Glutamatergic neuron (in vitro differentiated cells): ENCODE measurements at regions not wholly inside any gene's neighbourhood (a gene's known extent, or its start where the extent isn't known, plus 50 kb on each side); places are given as distances from the start of the nearest gene placed in this dataset.

Experiments used
- DNase-seq: peaks from one replicate; pipeline ENCODE4 v3.0.0; 2022
- H3K27ac Mint-ChIP-seq: one replicate; pipeline ENCODE4 v1.8.0; 2020; ENCODE audit warnings: mild to moderate bottlenecking, mixed read lengths, inconsistent platforms; ENCODE audit not compliant: unreplicated experiment
- H3K27me3 Mint-ChIP-seq: one replicate; pipeline ENCODE4 v1.8.0; 2020; ENCODE audit warnings: mild to moderate bottlenecking, moderate library complexity, mixed read lengths, inconsistent platforms; ENCODE audit not compliant: unreplicated experiment
- H3K36me3 Mint-ChIP-seq: one replicate; pipeline ENCODE4 v1.8.0; 2020; ENCODE audit warnings: mild to moderate bottlenecking, mixed read lengths, inconsistent platforms; ENCODE audit not compliant: unreplicated experiment
- H3K4me1 Mint-ChIP-seq: one replicate; pipeline ENCODE4 v1.8.0; 2020; ENCODE audit warnings: mild to moderate bottlenecking, low read depth, mixed read lengths, inconsistent platforms; ENCODE audit not compliant: unreplicated experiment
- H3K4me3 Mint-ChIP-seq: one replicate; pipeline ENCODE4 v1.8.0; 2020; ENCODE audit warnings: mild to moderate bottlenecking, mixed read lengths, inconsistent platforms; ENCODE audit not compliant: unreplicated experiment
- H3K9me3 Mint-ChIP-seq: one replicate; pipeline ENCODE4 v1.8.0; 2020; ENCODE audit warnings: mild to moderate bottlenecking, moderate library complexity, mixed read lengths, inconsistent platforms; ENCODE audit not compliant: unreplicated experiment
- TF ChIP-seq, protein P1 (sequence below): fragments of 200-600 bp; sonication (generic); IDR thresholded peaks from one replicate; pipeline ENCODE4 v1.5.0; 2021; ENCODE audit not compliant: partially characterized antibody, unreplicated experiment

DNA sequence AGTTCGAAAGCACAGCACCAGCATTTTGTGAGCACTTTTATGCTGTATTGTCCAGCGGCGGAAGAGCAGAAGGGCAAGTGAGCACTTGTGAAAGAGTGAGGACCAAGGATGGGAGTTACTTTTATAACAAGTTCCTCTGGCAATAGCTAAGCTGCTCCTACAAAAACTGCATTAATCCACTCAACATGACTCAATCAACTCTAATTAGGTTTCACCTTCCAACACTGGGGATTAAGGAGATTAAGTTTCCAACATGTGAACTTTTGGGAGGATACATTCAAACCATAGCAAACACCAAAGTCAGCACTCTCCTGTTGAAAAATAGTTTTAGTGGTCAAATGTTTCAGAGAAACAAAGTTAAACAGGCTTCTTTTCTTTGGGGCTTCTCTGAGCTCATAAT lies 844.5 kb downstream of the REEP3 start:
- DNase-seq, result no peak
- TF ChIP-seq, protein P1, sequence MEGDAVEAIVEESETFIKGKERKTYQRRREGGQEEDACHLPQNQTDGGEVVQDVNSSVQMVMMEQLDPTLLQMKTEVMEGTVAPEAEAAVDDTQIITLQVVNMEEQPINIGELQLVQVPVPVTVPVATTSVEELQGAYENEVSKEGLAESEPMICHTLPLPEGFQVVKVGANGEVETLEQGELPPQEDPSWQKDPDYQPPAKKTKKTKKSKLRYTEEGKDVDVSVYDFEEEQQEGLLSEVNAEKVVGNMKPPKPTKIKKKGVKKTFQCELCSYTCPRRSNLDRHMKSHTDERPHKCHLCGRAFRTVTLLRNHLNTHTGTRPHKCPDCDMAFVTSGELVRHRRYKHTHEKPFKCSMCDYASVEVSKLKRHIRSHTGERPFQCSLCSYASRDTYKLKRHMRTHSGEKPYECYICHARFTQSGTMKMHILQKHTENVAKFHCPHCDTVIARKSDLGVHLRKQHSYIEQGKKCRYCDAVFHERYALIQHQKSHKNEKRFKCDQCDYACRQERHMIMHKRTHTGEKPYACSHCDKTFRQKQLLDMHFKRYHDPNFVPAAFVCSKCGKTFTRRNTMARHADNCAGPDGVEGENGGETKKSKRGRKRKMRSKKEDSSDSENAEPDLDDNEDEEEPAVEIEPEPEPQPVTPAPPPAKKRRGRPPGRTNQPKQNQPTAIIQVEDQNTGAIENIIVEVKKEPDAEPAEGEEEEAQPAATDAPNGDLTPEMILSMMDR, result no peak
- Mint-ChIP-seq H3K27me3 (no peaks in the 10 kb centered on the region), H3K36me3 (no peaks in the 10 kb centered on the region), H3K27ac (no peak overlapping the region), H3K9me3 (no peaks in the 10 kb centered on the region), H3K4me1 (peaks cover 4% of the 10 kb centered on the region), H3K4me3 (no peak overlapping the region)

DNA sequence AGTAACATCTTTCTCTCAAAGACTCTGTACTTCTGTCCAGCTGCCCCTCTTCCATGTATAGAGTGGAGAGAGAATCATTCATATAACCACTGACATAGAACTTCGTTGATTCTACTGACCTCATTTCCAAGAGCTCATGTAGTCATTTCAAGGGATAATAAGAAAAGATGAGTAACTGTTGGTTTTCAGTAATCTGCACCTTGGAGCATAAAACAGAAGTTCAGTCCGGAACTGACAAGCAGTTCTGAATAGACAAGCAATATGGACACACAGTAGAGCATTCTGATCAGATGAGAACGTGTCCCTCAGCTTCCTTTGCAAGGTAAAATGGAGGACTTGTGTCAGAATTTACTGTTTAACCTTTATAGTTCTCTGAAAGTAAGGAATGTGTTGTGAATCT lies 847.1 kb downstream of the REEP3 start:
- TF ChIP-seq, protein P1, result no peak
- Mint-ChIP-seq H3K9me3 (no peaks in the 10 kb centered on the region), H3K4me3 (no peak overlapping the region), H3K4me1 (peaks cover 4% of the 10 kb centered on the region), H3K27ac (no peak overlapping the region), H3K36me3 (no peaks in the 10 kb centered on the region), H3K27me3 (no peaks in the 10 kb centered on the region)
- DNase-seq, result no peak

DNA sequence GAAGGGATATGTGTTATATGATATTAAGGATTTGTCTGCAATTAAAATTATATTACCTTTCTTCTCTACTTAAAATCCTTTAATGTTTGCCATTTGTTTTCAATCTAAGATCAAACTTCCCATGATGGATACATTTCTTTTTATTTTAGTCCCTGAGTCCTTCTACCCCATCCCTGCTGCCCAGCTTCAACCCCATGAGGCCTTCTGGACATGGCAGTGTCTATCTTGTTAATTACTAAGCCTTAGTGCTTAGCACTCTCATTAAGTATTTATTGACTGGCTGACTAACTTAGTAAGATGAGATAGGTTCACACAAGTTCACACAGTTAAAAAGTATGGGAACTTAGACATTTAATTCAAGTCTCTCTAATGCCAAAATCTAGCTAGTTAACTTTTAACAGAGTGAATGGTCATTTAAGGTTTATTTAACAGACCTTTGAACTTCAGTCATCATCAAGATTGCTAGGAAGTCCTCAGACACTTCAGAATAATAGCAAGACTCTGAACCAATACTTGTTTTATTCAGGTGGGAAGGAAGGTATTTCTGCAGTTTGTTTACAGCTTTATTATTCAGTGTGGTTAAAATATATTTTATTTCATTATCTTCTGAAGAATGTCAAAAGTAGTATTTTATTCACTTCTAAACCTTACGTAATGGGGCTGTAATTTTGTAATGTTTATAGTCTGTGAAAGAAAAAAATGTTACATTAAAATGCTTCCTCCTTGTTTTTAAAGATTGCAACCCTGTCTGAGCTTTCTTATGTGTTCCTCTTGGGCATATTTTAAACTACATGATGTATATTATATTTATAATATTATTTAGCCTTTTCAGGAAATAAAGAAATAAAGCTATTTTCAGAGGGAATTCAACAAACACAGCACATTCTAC lies 848.9 kb downstream of the REEP3 start:
- no peak overlapping the region for H3K27ac Mint-ChIP-seq
- TF ChIP-seq, protein P1, result no peak
- H3K9me3 Mint-ChIP-seq, result no peaks in the 10 kb centered on the region
- no peak overlapping the region for H3K4me3 Mint-ChIP-seq
- no peak for DNase-seq
- H3K4me1 Mint-ChIP-seq, result peaks cover 4% of the 10 kb centered on the region
- no peaks in the 10 kb centered on the region for H3K36me3 Mint-ChIP-seq
- no peaks in the 10 kb centered on the region for H3K27me3 Mint-ChIP-seq

DNA sequence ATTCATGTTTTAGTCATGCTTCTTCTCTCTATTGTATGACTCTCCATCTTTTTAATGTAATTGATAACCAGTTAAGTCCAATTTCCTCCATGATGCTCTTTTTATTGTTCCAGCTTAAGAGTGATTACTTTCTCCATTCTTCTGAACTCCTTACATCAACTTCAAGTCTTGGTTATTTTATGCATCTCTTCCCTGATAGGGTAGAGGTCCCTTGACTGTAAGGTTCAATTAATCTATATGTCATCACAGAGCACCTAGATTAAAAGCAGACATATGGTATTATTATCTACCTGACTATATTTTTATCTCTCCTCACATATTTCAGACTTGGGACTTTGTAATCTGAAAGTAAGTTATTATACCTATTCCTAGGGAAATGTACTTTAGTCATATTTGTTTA lies 853.1 kb downstream of the REEP3 start:
- H3K4me1 Mint-ChIP-seq, result no peaks in the 10 kb centered on the region
- H3K9me3 Mint-ChIP-seq, result no peaks in the 10 kb centered on the region
- no peak overlapping the region for H3K27ac Mint-ChIP-seq
- DNase-seq, result no peak
- TF ChIP-seq, protein P1, result no peak
- H3K27me3 Mint-ChIP-seq, result no peaks in the 10 kb centered on the region
- H3K36me3 Mint-ChIP-seq, result no peaks in the 10 kb centered on the region
- no peak overlapping the region for H3K4me3 Mint-ChIP-seq

DNA sequence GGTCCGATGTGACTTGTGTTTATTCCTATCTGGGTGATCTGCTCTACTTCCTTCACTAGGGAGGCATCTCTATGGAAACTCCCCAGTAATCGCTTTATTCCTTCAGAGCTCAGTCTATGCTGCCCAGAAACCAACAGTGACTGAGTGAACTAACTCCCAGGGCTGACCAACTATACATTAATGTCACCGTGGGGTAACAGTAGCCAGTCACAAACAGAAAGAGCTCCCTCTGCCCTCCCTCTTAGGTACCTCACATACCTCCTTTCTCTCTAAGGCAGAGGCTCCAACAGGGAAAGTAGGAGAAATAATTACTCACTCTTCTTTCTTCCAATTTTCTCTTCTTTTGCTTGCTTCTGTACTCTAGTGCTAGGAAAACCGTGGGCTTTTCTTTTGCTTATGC lies 855.0 kb downstream of the REEP3 start:
- TF ChIP-seq, protein P1, result no peak
- Mint-ChIP-seq H3K4me1 (no peaks in the 10 kb centered on the region), H3K9me3 (no peaks in the 10 kb centered on the region), H3K27ac (no peak overlapping the region), H3K36me3 (no peaks in the 10 kb centered on the region), H3K27me3 (no peaks in the 10 kb centered on the region), H3K4me3 (no peak overlapping the region)
- DNase-seq, result no peak
